Esophagus muscularis mucosa (tissue), 4 donors: ENCODE measurements at regions not wholly inside any gene's neighbourhood (a gene's known extent, or its start where the extent isn't known, plus 50 kb on each side); places are given as distances from the start of the nearest gene placed in this dataset.
A peak's percentile ranks its signal among the peaks of the same experiment; 100 is the strongest.

Experiments
- DNase-seq: peaks from one replicate; pipeline ENCODE4 v3.0.0-alpha.2; 2017; ENCODE audit errors: extremely low spot score
- H3K27ac ChIP-seq, 4 donors: fragments of 200-600 bp; sonication (generic); replicated peaks in 1 of 4; 1 replicate in 3 of 4; 2 replicates in 1 of 4; pipeline ENCODE4 v1.5.1; 2016 to 2019; ENCODE audit warnings: mild to moderate bottlenecking in 1 of 4
- H3K27me3 ChIP-seq, 4 donors: fragments of 200-600 bp; sonication (generic); one replicate each; pipeline versions ENCODE4 v1.5.1 to v1.6.0; 2016 to 2019
- H3K36me3 ChIP-seq, 4 donors: fragments of 200-600 bp; sonication (generic); one replicate each; pipeline ENCODE4 v1.5.1; 2016 to 2019
- H3K4me1 ChIP-seq, 4 donors: fragments of 200-600 bp; sonication (generic); one replicate each; pipeline ENCODE4 v1.5.1; 2016 to 2019
- H3K4me3 ChIP-seq, 4 donors: fragments of 200-600 bp; sonication (generic); 1 replicate in 2 of 4; 2 replicates in 2 of 4; pipeline ENCODE4 v1.5.1; 2016 to 2019; ENCODE audit warnings: mild to moderate bottlenecking in 4 of 4, moderate library complexity in 1 of 4
- H3K9me3 ChIP-seq, 4 donors: fragments of 200-600 bp; sonication (generic); 1 replicate in 3 of 4; 2 replicates in 1 of 4; pipeline ENCODE4 v1.5.1; 2016 to 2019
- EP300 ChIP-seq: sonication (generic); formaldehyde crosslinking; IDR thresholded peaks from one replicate; pipeline ENCODE4 v1.6.1; 2017; ENCODE audit warnings: antibody characterized with exemption
- POLR2A ChIP-seq: fragments of 450-650 bp; IDR thresholded peaks from one replicate; pipeline ENCODE4 v1.6.1; 2017; ENCODE audit warnings: antibody characterized with exemption, moderate library complexity, mild to moderate bottlenecking, low read depth
- POLR2AphosphoS5 ChIP-seq, 2 donors: sonication (generic); formaldehyde crosslinking; IDR thresholded peaks; one replicate each; pipeline ENCODE4 v1.6.1; 2017; ENCODE audit warnings: antibody characterized with exemption in 2 of 2
- WGBS: methylation state at CpG from one replicate; pipeline ENCODE4 v1.1.5; 2018; 5-methylcytosine and 5-hydroxymethylcytosine counted together
- intact Hi-C: fragments of 100-400 bp; cut with DNase I; formaldehyde crosslinking; loops from one replicate; pipeline ENCODE4 v1.15.1; 2023
- TF ChIP-seq, protein P1 (sequence below), 3 experiments: fragments of 200-600 bp in 2 of 3; fragments of 450-650 bp in 1 of 3; sonication (generic) in 2 of 3; IDR thresholded peaks; one replicate each; pipeline ENCODE4 v1.5.1; 2017 to 2019; ENCODE audit warnings: antibody characterized with exemption in 3 of 3, mild to moderate bottlenecking in 2 of 3, moderate library complexity in 1 of 3

- Histone ChIP-seq H3K4me1 (peaks cover 6 to 42% (median 33%) of the 10 kb centered on the region in 4 donors), H3K9me3 (no peaks in the 10 kb centered on the region), H3K27me3 (no peaks in the 10 kb centered on the region), H3K36me3 (no peaks in the 10 kb centered on the region), H3K4me3 (no peak overlapping the region), H3K27ac (no peak overlapping the region)
- TF ChIP-seq, protein P1, sequence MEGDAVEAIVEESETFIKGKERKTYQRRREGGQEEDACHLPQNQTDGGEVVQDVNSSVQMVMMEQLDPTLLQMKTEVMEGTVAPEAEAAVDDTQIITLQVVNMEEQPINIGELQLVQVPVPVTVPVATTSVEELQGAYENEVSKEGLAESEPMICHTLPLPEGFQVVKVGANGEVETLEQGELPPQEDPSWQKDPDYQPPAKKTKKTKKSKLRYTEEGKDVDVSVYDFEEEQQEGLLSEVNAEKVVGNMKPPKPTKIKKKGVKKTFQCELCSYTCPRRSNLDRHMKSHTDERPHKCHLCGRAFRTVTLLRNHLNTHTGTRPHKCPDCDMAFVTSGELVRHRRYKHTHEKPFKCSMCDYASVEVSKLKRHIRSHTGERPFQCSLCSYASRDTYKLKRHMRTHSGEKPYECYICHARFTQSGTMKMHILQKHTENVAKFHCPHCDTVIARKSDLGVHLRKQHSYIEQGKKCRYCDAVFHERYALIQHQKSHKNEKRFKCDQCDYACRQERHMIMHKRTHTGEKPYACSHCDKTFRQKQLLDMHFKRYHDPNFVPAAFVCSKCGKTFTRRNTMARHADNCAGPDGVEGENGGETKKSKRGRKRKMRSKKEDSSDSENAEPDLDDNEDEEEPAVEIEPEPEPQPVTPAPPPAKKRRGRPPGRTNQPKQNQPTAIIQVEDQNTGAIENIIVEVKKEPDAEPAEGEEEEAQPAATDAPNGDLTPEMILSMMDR (IDR thresholded peaks at IDR 0.05), result no peak
- no peak for TF ChIP-seq POLR2AphosphoS5 (IDR thresholded peaks at IDR 0.05)
- TF ChIP-seq EP300, result no peak
- TF ChIP-seq POLR2A, result no peak
- DNase-seq, result no peak
- intact Hi-C loops, result loop anchor here (10.0 kb wide), 2 partner anchors 225 to 895 kb away; no protein-coding TSS in a partner anchor
- WGBS, result 91% methylated on average over 8 of the region's 8 CpGs
Observed at GRCh38 chr15:66939451-66940023, 125.9 kb upstream of the SMAD3 start.

DNA sequence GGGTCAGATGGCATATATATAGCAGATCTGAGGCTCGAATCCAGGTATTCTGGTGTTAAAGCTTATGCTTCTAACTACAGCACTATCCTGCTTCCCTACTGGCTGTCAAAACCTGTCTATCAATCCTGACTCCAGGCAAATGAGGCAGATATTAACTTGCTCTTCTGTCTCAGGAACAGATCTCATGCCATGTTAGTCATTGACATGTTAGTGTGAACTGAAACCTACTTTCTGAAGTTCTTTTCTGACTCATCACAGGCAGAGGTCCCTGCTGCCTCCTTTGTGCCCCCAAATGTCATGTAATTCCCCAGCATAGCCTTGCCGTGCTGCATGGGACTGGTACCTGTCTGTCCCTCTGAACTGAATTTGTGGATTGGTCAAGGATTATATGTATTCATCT lies 125.0 kb upstream of the SMAD3 start:
- intact Hi-C loops, result loop anchor here (10.0 kb wide), 2 partner anchors 224 to 894 kb away; no protein-coding TSS in a partner anchor
- no peak overlapping the region for H3K4me3 ChIP-seq
- 68% methylated on average over 2 of the region's 2 CpGs for WGBS
- H3K4me1 ChIP-seq, result peaks cover 6 to 42% (median 33%) of the 10 kb centered on the region in 4 donors
- no peak for TF ChIP-seq POLR2AphosphoS5 (IDR thresholded peaks at IDR 0.05)
- TF ChIP-seq, protein P1 (IDR thresholded peaks at IDR 0.05), result no peak
- no peak for TF ChIP-seq POLR2A
- no peak for TF ChIP-seq EP300
- DNase-seq, result no peak
- no peaks in the 10 kb centered on the region for H3K36me3 ChIP-seq
- no peak overlapping the region for H3K27ac ChIP-seq
- H3K9me3 ChIP-seq, result no peaks in the 10 kb centered on the region
- H3K27me3 ChIP-seq, result no peaks in the 10 kb centered on the region

- intact Hi-C loops, result loop anchor here (10.0 kb wide), 2 partner anchors 224 to 894 kb away; no protein-coding TSS in a partner anchor
- H3K4me1 ChIP-seq, result peaks cover under 1 to 36% (median 27%) of the 10 kb centered on the region in 4 donors
- WGBS, result 72% methylated on average over 16 of the region's 16 CpGs
- H3K4me3 ChIP-seq, result peak overlapping the region in 3 of 4 donors; percentile 13 to 29 (median 18)
- no peaks in the 10 kb centered on the region for H3K9me3 ChIP-seq
- peak overlapping the region in 2 of 4 donors; percentile 11 to 24 for H3K27ac ChIP-seq
- TF ChIP-seq EP300 (no peak), POLR2A (no peak), POLR2AphosphoS5 (IDR thresholded peaks at IDR 0.05) (no peak)
- TF ChIP-seq, protein P1 (IDR thresholded peaks at IDR 0.05), result no peak
- H3K36me3 ChIP-seq, result no peaks in the 10 kb centered on the region
- DNase-seq, result no peak
- no peaks in the 10 kb centered on the region for H3K27me3 ChIP-seq
Observed at GRCh38 chr15:66941108-66941711, 124.2 kb upstream of the SMAD3 start.

GRCh38 chr15:66941791-66942190 lies 123.6 kb upstream of the SMAD3 start:
- no peak for DNase-seq
- peaks cover 0 to 35% (median 22%) of the 10 kb centered on the region in 4 donors for H3K4me1 ChIP-seq
- intact Hi-C loops, result loop anchor here (10.0 kb wide), 2 partner anchors 223 to 893 kb away; no protein-coding TSS in a partner anchor
- H3K4me3 ChIP-seq, result no peak overlapping the region
- 88% methylated on average over 3 of the region's 3 CpGs for WGBS
- no peaks in the 10 kb centered on the region for H3K9me3 ChIP-seq
- TF ChIP-seq POLR2A (no peak), EP300 (no peak), POLR2AphosphoS5 (IDR thresholded peaks at IDR 0.05) (no peak)
- TF ChIP-seq, protein P1 (IDR thresholded peaks at IDR 0.05), result no peak
- no peaks in the 10 kb centered on the region for H3K27me3 ChIP-seq
- no peak overlapping the region for H3K27ac ChIP-seq
- no peaks in the 10 kb centered on the region for H3K36me3 ChIP-seq
